HFF-Myc (cell line): ENCODE measurements at regions not wholly inside any gene's neighbourhood (a gene's known extent, or its start where the extent isn't known, plus 50 kb on each side); places are given as distances from the start of the nearest gene placed in this dataset.

Experiments
- DNase-seq: peaks from one replicate; pipeline ENCODE4 v3.0.0-alpha.2; 2011; ENCODE audit warnings: low read depth; ENCODE audit errors: extremely low read depth
- H3K4me3 ChIP-seq: replicated peaks from 2 replicates; pipeline ENCODE4 v1.5.1; 2011; ENCODE audit warnings: low read depth, mild to moderate bottlenecking, control low read depth, low read length
- CTCF ChIP-seq: IDR thresholded peaks from 2 replicates; pipeline ENCODE4 v1.5.1; 2012; ENCODE audit warnings: mild to moderate bottlenecking, low read depth, low read length, control low read depth; ENCODE audit errors: missing control alignments

- no peak for TF ChIP-seq CTCF
- DNase-seq, result no peak
- H3K4me3 ChIP-seq, result no peak overlapping the region
Observed at GRCh38 chr1:170789063-170789462, 125.1 kb downstream of the PRRX1 start.

GRCh38 chr1:170790175-170790574 is 126.2 kb downstream of the PRRX1 start:
- no peak for DNase-seq
- no peak overlapping the region for H3K4me3 ChIP-seq
- TF ChIP-seq CTCF, result no peak

- H3K4me3 ChIP-seq, result no peak overlapping the region
- no peak for DNase-seq
- TF ChIP-seq CTCF, result no peak
Observed at GRCh38 chr1:170790651-170791071, 126.7 kb downstream of the PRRX1 start.

- H3K4me3 ChIP-seq, result no peak overlapping the region
- DNase-seq, result no peak
- TF ChIP-seq CTCF, result no peak
Observed at GRCh38 chr1:170791941-170792340, 128.0 kb downstream of the PRRX1 start.

GRCh38 chr1:170800265-170800664 is 135.1 kb upstream of the MROH9 start:
- no peak for DNase-seq
- H3K4me3 ChIP-seq, result no peak overlapping the region
- TF ChIP-seq CTCF, result no peak

- TF ChIP-seq CTCF, result no peak
- no peak for DNase-seq
- no peak overlapping the region for H3K4me3 ChIP-seq
Observed at GRCh38 chr1:170800812-170801211, 134.5 kb upstream of the MROH9 start.

- no peak for TF ChIP-seq CTCF
- H3K4me3 ChIP-seq, result no peak overlapping the region
- no peak for DNase-seq
Observed at GRCh38 chr1:170803711-170804110, 131.6 kb upstream of the MROH9 start.
